Endothelial cell of umbilical vein (primary cell): ENCODE measurements at regions not wholly inside any gene's neighbourhood (a gene's known extent, or its start where the extent isn't known, plus 50 kb on each side); places are given as distances from the start of the nearest gene placed in this dataset.

ENCODE experiments used
- BruUV-seq: library from RNA; stranded (reverse); fragments of 400-500 nt; replicated peaks from 2 replicates; lab custom pipeline; 2021; lab: Mats Ljungman, UMichigan
- CTCF ChIA-PET: fragments of 300-600, 350-600 bp; sonication (Branson Sonifier 250); formaldehyde crosslinking; loops from one replicate; lab custom pipeline; 2021; ENCODE audit warnings: antibody characterized with exemption, inconsistent platforms; lab: Charles Lee
- POLR2A ChIA-PET: fragments of 300-600, 350-600 bp; sonication (Branson Sonifier 250); formaldehyde crosslinking; loops from one replicate; lab custom pipeline; 2021; ENCODE audit warnings: antibody characterized with exemption, inconsistent platforms; lab: Charles Lee
- DNase-seq: peaks from one replicate; pipeline ENCODE4 v3.0.0-alpha.2; 2011; ENCODE audit warnings: low read depth, low spot score
- FAIRE-seq: peaks from 2 replicates; lab custom pipeline; 2011; peaks lifted over from hg19 to GRCh38; lab: Jason Lieb, UNC
- H2AFZ ChIP-seq: 2 replicates; pipeline ENCODE4 v1.6.0; 2012; ENCODE audit warnings: low read depth, low read length, control low read depth, inconsistent platforms
- H3K27ac ChIP-seq: 2 replicates; pipeline ENCODE4 v1.5.1; 2011; ENCODE audit warnings: low read depth, mild to moderate bottlenecking, control low read depth, low read length, moderate library complexity; ENCODE audit not compliant: insufficient read depth
- H3K27me3 ChIP-seq, 2 experiments: 2 replicates each; pipeline versions ENCODE4 v1.6.0 to v1.6.1; 2011; ENCODE audit warnings: low read length in 2 of 2, mixed read lengths in 1 of 2; ENCODE audit not compliant: control insufficient read depth in 2 of 2, insufficient read depth in 2 of 2
- H3K36me3 ChIP-seq, 2 experiments: 2 replicates in 1 of 2; 3 replicates in 1 of 2; pipeline ENCODE4 v1.5.1; 2011; ENCODE audit warnings: low read length in 2 of 2, mild to moderate bottlenecking in 1 of 2, moderate library complexity in 1 of 2; ENCODE audit not compliant: control insufficient read depth in 2 of 2, insufficient read depth in 2 of 2; ENCODE audit errors: extremely low read depth in 1 of 2
- H3K4me1 ChIP-seq: 3 replicates; pipeline ENCODE4 v1.5.1; 2011; ENCODE audit warnings: mild to moderate bottlenecking, low read length; ENCODE audit not compliant: control insufficient read depth, insufficient read depth; ENCODE audit errors: extremely low read depth
- H3K4me2 ChIP-seq: 2 replicates; pipeline ENCODE4 v1.6.1; 2011; ENCODE audit warnings: low read length, control low read depth, mixed read lengths; ENCODE audit not compliant: insufficient read depth
- H3K4me3 ChIP-seq, 3 experiments: fragments of 200-600 bp in 1 of 3; sonication (generic), shearing (Covaris generic) in 1 of 3; replicated peaks in 1 of 3; 2 replicates each; pipeline ENCODE4 v1.5.1; 2011 to 2016; ENCODE audit warnings: control low read depth in 3 of 3, low read length in 3 of 3, mild to moderate bottlenecking in 2 of 3, inconsistent platforms in 1 of 3, low read depth in 1 of 3, moderate library complexity in 1 of 3; ENCODE audit not compliant: insufficient read depth in 1 of 3
- H3K79me2 ChIP-seq: 2 replicates; pipeline ENCODE4 v1.6.0; 2012; ENCODE audit warnings: low read length, inconsistent platforms; ENCODE audit not compliant: control insufficient read depth, insufficient read depth
- H3K9ac ChIP-seq: replicated peaks from 2 replicates; pipeline ENCODE3; 2011; ENCODE audit warnings: low read length, control low read depth; ENCODE audit not compliant: insufficient read depth; ENCODE audit errors: extremely low read depth
- H3K9me1 ChIP-seq: replicated peaks from 3 replicates; pipeline ENCODE4 v1.6.0; 2011; ENCODE audit warnings: mild to moderate bottlenecking, low read length; ENCODE audit not compliant: control insufficient read depth, insufficient read depth; ENCODE audit errors: extremely low read depth
- H3K9me3 ChIP-seq: replicated peaks from 2 replicates; pipeline ENCODE4 v1.5.1; 2012; ENCODE audit warnings: low read length, inconsistent platforms; ENCODE audit not compliant: control insufficient read depth, insufficient read depth
- H4K20me1 ChIP-seq: replicated peaks from 2 replicates; pipeline ENCODE3; 2011; ENCODE audit warnings: mild to moderate bottlenecking, low read length; ENCODE audit not compliant: control insufficient read depth, insufficient read depth; ENCODE audit errors: extremely low read depth
- EZH2 ChIP-seq: IDR thresholded peaks from 2 replicates; pipeline ENCODE4 v1.6.1; 2012; ENCODE audit warnings: borderline replicate concordance, low read depth, mild to moderate bottlenecking, moderate library complexity, low read length, inconsistent platforms; ENCODE audit not compliant: severe bottlenecking
- FOS ChIP-seq: IDR thresholded peaks from 2 replicates; pipeline ENCODE4 v1.6.1; 2011; ENCODE audit warnings: mild to moderate bottlenecking, low read length, moderate library complexity, borderline replicate concordance; ENCODE audit not compliant: insufficient read depth
- GATA2 ChIP-seq: IDR thresholded peaks from 2 replicates; pipeline ENCODE4 v1.7.0; 2011; ENCODE audit warnings: low read depth, mild to moderate bottlenecking, moderate library complexity, mixed read lengths, low read length; ENCODE audit not compliant: insufficient read length, insufficient read depth
- JUN ChIP-seq: IDR thresholded peaks from 2 replicates; pipeline ENCODE4 v1.6.1; 2011; ENCODE audit warnings: borderline replicate concordance, low read depth; ENCODE audit not compliant: insufficient read length, insufficient read depth
- MAX ChIP-seq: IDR thresholded peaks from 2 replicates; pipeline ENCODE4 v1.6.1; 2011; ENCODE audit not compliant: insufficient read depth, insufficient read length
- MYC ChIP-seq: IDR thresholded peaks from one replicate; pipeline ENCODE4 v1.6.1; 2011; ENCODE audit warnings: mild to moderate bottlenecking, low read depth, low read length
- POLR2A ChIP-seq: IDR thresholded peaks from 2 replicates; pipeline ENCODE4 v1.6.1; 2012; ENCODE audit warnings: low read depth, mild to moderate bottlenecking, control low read depth, low read length
- POLR2AphosphoS5 ChIP-seq: IDR thresholded peaks from 2 replicates; pipeline ENCODE4 v1.6.1; 2012; ENCODE audit warnings: low read depth, mild to moderate bottlenecking, control low read depth, low read length, moderate library complexity; ENCODE audit not compliant: insufficient read depth
- dilution Hi-C: fragments of 300-500 bp; cut with MboI; formaldehyde crosslinking; loops from one replicate; pipeline ENCODE4 v1.15.0; 2019; ENCODE audit warnings: low sequenced_read_pairs; ENCODE audit not compliant: extremely low pct_ligation_motif_present
- intact Hi-C: fragments of 100-400 bp; cut with micrococcal nuclease; formaldehyde crosslinking; loops from one replicate; pipeline ENCODE4 v1.10.0; 2022
- TF ChIP-seq, protein P1 (sequence below), 2 donors: IDR thresholded peaks; 1 replicate in 1 of 2; 2 replicates in 1 of 2; pipeline ENCODE4 v1.5.1; 2011; ENCODE audit warnings: low read length in 2 of 2, mild to moderate bottlenecking in 2 of 2, moderate library complexity in 2 of 2, control low read depth in 1 of 2, inconsistent platforms in 1 of 2, low read depth in 1 of 2; ENCODE audit not compliant: insufficient read depth in 1 of 2; ENCODE audit errors: extremely low read depth in 1 of 2

DNA sequence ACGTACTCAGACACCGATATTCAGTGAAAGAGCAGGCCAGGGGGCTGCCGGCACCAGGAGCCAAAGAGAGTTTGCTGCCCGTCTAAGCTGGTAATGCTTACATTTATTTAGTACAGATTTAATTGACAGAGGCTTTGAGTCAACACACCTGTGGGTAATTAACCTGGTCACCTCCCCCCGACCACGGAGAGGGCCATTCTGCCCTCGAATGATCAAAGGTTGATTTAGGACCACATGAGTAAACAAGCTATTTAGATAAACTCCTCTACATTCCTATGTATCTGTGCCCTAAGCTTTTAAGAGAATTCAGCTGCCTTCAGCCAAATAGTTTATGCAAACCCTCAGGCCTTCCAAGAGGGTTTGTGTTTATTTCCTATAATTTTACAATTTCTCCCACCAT lies 164.8 kb downstream of the IPMK start:
- no peaks in the 10 kb centered on the region for H3K9me3 ChIP-seq
- no peaks in the 10 kb centered on the region for H3K9me1 ChIP-seq
- H3K36me3 ChIP-seq, result no peaks in the 10 kb centered on the region
- H3K4me3 ChIP-seq, result no peak overlapping the region
- POLR2A ChIA-PET, result no interaction called here
- CTCF ChIA-PET, result no interaction called here
- intact Hi-C loops (no loop called here), dilution Hi-C loops (no loop called here)
- H3K4me2 ChIP-seq, result no peak overlapping the region
- BruUV-seq, result no TSS peak
- DNase-seq (no peak), FAIRE-seq (no peak)
- no peak overlapping the region for H3K9ac ChIP-seq
- no peaks in the 10 kb centered on the region for H4K20me1 ChIP-seq
- H3K27me3 ChIP-seq, result no peaks in the 10 kb centered on the region
- H3K79me2 ChIP-seq, result no peaks in the 10 kb centered on the region
- no peak overlapping the region for H2AFZ ChIP-seq
- no peaks in the 10 kb centered on the region for H3K4me1 ChIP-seq
- no peak overlapping the region for H3K27ac ChIP-seq
- TF ChIP-seq POLR2A (no peak), GATA2 (no peak), FOS (no peak), EZH2 (no peak), MYC (no peak), JUN (no peak), MAX (no peak), POLR2AphosphoS5 (no peak)
- TF ChIP-seq, protein P1, sequence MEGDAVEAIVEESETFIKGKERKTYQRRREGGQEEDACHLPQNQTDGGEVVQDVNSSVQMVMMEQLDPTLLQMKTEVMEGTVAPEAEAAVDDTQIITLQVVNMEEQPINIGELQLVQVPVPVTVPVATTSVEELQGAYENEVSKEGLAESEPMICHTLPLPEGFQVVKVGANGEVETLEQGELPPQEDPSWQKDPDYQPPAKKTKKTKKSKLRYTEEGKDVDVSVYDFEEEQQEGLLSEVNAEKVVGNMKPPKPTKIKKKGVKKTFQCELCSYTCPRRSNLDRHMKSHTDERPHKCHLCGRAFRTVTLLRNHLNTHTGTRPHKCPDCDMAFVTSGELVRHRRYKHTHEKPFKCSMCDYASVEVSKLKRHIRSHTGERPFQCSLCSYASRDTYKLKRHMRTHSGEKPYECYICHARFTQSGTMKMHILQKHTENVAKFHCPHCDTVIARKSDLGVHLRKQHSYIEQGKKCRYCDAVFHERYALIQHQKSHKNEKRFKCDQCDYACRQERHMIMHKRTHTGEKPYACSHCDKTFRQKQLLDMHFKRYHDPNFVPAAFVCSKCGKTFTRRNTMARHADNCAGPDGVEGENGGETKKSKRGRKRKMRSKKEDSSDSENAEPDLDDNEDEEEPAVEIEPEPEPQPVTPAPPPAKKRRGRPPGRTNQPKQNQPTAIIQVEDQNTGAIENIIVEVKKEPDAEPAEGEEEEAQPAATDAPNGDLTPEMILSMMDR (IDR thresholded peaks at IDR 0.05; ENCODE audit: extremely low read depth in 1 of 2, insufficient read depth in 1 of 2, low read depth in 1 of 2, low read length in 2 of 2), result no peak
